NB4 (cell line): ENCODE measurements at regions not wholly inside any gene's neighbourhood (a gene's known extent, or its start where the extent isn't known, plus 50 kb on each side); places are given as distances from the start of the nearest gene placed in this dataset.

Experiments
- DNase-seq: peaks from one replicate; pipeline ENCODE4 v3.0.0; 2010; ENCODE audit warnings: low read depth
- H3K4me3 ChIP-seq: one replicate; pipeline ENCODE4 v1.5.1; 2011; ENCODE audit warnings: mild to moderate bottlenecking, low read depth, low read length, moderate library complexity
- MYC ChIP-seq: IDR thresholded peaks from 2 replicates; pipeline ENCODE4 v1.6.1; 2011; ENCODE audit warnings: low read depth, low read length
- POLR2A ChIP-seq: IDR thresholded peaks from 2 replicates; pipeline ENCODE4 v1.6.1; 2011; ENCODE audit warnings: mild to moderate bottlenecking; ENCODE audit not compliant: insufficient read length; ENCODE audit errors: extremely low read depth
- TF ChIP-seq, protein P1 (sequence below): IDR thresholded peaks from 2 replicates; pipeline ENCODE4 v1.6.1; 2011; ENCODE audit warnings: low read depth, low read length
- TF ChIP-seq, protein P2 (sequence below): IDR thresholded peaks from one replicate; pipeline ENCODE4 v1.5.1; 2012; ENCODE audit warnings: low read depth, low read length

DNA sequence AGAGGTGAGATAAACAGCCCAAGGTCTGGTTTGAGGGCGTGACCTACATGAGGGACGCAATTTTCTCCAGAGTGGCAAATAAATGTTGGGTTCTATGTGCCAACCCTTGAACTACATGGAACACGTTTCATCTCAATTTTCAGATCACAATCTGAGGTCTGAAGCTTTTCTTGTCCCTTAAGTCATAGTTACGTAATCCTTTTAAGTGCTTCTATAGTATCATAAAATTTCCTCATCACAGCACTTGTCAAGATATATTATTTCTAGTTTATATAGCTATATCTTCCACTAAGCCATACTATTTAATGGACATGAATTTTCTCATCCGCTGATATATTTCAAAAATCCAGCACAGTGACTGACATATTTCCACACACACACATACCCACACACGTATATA, 53.1 kb upstream of the GRIN3A start:
- H3K4me3 ChIP-seq = no peak overlapping the region
- no peak for DNase-seq
- no peak for TF ChIP-seq MYC
- no peak for TF ChIP-seq POLR2A
- TF ChIP-seq, protein P1, sequence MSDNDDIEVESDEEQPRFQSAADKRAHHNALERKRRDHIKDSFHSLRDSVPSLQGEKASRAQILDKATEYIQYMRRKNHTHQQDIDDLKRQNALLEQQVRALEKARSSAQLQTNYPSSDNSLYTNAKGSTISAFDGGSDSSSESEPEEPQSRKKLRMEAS = no peak
- TF ChIP-seq, protein P2, sequence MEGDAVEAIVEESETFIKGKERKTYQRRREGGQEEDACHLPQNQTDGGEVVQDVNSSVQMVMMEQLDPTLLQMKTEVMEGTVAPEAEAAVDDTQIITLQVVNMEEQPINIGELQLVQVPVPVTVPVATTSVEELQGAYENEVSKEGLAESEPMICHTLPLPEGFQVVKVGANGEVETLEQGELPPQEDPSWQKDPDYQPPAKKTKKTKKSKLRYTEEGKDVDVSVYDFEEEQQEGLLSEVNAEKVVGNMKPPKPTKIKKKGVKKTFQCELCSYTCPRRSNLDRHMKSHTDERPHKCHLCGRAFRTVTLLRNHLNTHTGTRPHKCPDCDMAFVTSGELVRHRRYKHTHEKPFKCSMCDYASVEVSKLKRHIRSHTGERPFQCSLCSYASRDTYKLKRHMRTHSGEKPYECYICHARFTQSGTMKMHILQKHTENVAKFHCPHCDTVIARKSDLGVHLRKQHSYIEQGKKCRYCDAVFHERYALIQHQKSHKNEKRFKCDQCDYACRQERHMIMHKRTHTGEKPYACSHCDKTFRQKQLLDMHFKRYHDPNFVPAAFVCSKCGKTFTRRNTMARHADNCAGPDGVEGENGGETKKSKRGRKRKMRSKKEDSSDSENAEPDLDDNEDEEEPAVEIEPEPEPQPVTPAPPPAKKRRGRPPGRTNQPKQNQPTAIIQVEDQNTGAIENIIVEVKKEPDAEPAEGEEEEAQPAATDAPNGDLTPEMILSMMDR = no peak
